HG02970 (cell line): ENCODE measurements at regions not wholly inside any gene's neighbourhood (a gene's known extent, or its start where the extent isn't known, plus 50 kb on each side); places are given as distances from the start of the nearest gene placed in this dataset.
"Not testable (repeated sequence)": the region's sequence is repeated elsewhere in the genome, so short reads cannot be mapped to it uniquely, and the experiment has no call there.

Source experiments
- ATAC-seq: cut with Tn5 transposase; IDR thresholded peaks from one replicate; pipeline ENCODE4 v1.9.1; 2021; ENCODE audit warnings: mild to moderate bottlenecking, moderate library complexity, moderate number of reproducible peaks; ENCODE audit not compliant: unreplicated experiment, low FRiP score

GRCh38 chr2:58377181-58377580, 136.1 kb upstream of the FANCL start:
- ATAC-seq: no peak

DNA sequence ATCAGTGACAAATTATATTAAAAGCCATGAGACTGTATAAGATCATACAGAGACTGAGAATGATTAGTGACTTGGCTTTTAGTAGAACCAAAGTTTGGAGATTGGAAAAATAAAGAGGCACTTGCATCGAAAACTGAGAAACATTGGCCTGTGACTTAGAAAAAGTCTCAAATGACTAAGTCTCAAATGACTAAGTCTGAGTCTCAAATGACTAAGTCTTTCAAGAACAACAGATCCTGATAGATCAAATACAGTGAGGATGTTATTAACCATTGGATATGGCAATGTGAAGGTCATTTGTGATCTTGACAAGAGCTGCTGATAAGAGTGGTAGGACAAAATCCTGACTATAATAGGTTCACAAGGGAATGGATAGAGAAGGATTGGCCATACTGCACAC, 135.5 kb upstream of the FANCL start:
- ATAC-seq: no peak

DNA sequence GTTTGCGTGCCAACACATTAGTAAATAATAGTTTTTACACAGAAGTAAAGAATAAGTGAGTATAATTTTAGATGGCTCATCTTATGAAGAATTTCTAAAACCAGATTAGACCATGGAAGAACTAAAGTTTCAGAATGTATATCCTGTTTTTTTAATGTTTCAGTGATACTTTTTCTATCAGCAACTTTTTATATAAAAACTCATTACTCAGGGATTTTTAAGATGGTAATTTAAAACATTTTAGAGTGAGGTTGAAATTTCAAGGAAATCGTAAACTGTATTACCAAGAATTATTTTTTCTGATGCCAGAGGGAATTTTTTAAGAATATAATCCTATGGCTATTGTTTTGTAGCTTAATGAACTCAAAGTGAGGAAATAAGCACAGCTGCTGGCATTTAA, 128.5 kb upstream of the FANCL start:
- no peak for ATAC-seq

DNA sequence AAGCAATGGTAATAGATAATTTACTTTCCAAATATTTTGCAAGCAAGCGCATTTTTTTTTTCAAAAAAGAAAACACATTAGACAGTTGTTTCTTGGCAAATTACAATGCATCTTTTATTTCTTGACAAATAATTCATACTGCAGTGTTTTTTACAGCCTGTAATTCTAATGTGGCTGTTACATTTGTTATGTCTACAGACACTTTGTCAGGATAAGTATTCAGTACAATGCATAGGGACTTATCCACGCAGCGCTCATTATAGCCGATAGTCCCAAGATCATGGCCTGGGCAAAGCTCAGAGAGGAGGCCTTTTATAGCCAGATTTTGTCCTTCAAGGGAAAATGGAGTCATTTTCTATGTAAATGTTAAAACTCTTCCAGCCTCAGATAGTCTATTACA, 123.0 kb upstream of the FANCL start:
- ATAC-seq: no peak

DNA sequence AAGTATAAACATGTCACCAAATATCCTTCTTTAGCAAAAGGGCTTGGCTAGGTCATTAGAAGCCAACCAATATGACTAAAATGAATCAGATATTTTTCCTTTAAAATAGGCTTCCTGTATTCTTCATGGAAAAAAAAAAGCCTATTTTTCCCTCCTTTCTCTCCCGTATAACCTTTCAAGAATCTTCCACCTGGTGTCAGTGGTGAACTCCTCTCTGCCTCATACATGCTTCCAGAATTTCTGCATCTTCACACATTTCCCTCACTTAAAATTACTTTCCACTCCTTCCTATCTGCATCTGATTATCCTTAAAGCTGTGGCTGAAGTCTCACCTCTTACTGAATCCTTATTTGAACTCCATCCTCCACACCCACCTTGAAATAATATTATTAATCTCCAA, 116.9 kb upstream of the FANCL start:
- no peak for ATAC-seq

DNA sequence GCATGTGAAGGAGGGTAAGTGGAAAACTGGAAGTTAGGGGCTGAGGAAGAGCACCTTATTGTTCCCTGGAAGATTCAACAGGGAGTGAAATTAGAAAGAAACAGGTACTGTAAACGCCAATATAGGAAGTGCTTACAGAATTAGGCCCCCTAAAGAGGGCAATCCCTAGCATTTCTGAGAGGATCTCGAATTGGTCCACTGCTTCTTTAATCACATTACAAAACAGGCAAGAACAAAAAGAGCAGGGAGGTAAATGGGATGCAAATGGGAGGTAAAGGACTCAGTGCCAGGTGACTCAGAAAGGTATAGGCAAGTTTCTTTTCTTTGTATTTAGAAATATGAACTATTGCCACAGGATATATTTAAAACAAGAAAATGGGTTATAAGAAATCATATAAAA, 116.4 kb upstream of the FANCL start:
- ATAC-seq: no peak

DNA sequence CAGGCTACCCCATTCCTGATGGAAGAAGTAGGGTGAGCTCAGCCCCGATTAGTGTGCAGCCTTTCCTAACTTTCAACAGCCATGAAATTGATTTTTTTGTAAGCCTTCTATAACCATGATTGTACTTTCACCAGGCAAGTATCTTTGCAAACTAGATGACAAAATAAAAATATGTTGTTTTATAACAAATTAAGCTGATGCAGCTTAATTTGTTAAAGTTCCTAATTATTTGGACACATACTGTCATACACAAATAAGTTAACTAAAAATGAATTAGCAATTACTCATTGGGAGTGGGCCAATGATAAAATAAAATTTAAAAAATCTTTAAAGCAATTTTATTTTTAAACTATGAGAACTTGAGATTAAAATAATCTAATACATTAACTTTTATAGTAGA, 113.1 kb upstream of the FANCL start:
- ATAC-seq: no peak

GRCh38 chr2:58350484-58350883, 109.4 kb upstream of the FANCL start:
- peak; percentile 51 for ATAC-seq

GRCh38 chr2:58347810-58348209, 106.7 kb upstream of the FANCL start:
- ATAC-seq: no peak

DNA sequence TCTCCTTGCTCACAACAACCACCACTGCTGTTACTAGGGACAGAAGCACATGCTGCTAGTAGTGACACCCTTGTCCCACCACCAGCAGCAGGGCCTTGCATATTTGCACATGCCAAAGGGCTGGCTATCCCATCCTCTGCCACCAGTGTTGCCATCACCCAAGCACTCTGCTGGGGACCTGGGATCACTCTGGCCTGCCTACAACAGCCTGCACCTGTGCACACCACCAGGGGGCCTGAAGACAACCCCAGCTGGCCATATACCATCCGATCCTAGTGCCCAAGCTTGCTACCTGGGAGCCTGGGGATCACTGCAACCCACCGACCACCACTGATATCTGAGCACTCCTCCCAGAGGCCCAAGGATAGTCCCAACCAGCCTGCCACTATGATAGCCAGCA, 99.9 kb upstream of the FANCL start:
- ATAC-seq: no peak

DNA sequence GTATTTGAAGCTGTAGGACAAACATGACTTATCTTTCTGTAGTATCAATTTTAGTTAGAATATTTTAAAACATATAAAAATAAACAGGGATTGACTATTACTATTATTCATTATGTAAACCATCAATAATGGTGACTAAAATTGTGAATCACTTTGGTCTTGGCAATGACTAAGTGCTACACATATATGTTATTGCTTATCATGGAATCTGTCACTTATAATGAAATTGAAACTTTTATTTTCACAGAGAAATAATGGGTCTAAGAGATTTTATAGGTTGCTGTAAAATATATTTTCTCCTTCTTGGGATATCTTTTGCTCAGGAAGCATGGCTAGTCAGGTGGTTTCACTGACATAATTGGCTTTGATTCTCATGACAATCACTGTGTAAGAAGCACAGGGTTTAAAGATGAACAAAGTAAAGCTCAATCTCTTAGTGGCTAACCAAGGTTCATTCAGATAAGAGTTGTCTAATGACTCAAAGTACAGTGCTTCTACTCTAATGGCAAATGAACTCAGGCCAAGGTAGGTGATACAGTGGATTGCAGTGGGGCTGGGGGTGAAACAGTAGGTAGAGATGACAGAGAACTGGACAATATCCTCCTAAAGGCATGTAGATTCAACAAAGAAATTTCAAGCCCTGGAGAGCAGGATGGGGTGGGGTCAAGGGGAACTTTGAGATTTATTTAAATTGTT, 98.6 kb upstream of the FANCL start:
- ATAC-seq: no peak

- no peak for ATAC-seq
Measured at GRCh38 chr2:58336416-58336815, 95.3 kb upstream of the FANCL start.

GRCh38 chr2:58334414-58334813, 93.3 kb upstream of the FANCL start:
- no peak for ATAC-seq

GRCh38 chr2:58325296-58325895, 84.3 kb upstream of the FANCL start:
- not testable (repeated sequence) for ATAC-seq

DNA sequence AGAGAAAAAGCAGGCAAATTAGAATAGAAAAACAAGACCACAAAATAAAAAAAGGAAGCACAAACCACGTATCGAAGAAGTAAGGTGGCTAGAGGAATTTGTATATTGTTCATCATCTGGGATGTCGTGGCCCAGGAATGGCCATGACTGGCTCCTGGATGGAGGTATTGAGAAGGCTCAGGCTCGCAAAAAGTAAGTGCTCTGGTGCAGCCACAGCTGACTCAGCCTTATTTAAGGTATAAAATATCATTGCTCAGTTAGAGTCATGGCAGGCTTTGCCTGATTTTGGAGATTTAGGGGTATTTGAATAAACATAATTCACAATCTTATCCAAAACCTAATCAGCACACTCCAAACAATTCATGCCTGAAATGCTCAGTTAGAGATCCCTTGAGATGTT, 78.4 kb upstream of the FANCL start:
- no peak for ATAC-seq

DNA sequence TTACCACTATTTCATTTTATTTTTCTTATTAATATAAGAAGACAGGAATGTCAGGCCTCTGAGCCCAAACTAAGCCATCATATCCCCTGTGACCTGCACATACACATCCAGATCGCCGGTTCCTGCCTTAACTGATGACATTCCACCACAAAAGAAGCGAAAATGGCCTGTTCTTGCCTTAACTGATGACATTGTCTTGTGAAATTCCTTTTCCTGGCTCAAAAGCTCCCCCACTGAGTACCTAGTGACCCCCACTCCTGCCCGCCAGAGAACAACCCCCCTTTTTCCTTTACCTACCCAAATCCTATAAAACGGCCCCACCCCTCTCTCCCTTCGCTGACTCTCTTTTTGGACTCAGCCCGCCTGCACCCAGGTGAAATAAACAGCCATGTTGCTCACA, 77.8 kb upstream of the FANCL start:
- ATAC-seq: not testable (repeated sequence)

DNA sequence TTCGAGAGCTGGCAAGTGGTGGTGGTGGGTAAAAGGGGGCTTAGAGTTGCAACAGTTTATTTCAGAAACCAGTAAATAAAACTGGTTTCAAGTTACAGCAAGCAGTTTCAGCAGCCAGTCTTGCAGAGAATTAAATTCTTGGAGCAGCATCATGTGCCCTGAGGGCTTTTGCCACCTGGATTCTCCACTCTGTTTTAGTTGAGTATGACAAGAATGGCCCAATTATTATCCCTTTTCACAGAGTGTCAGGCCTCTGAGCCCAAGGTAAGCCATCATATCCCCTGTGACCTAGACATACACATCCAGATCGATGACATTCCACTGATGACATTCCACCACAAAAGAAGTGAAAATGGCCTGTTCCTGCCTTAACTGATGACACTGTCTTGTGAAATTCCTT, 72.8 kb upstream of the FANCL start:
- ATAC-seq: no peak

GRCh38 chr2:58308435-58308834, 67.3 kb upstream of the FANCL start:
- ATAC-seq: no peak

- ATAC-seq: no peak
Measured at GRCh38 chr2:58304843-58305242, 63.7 kb upstream of the FANCL start.

DNA sequence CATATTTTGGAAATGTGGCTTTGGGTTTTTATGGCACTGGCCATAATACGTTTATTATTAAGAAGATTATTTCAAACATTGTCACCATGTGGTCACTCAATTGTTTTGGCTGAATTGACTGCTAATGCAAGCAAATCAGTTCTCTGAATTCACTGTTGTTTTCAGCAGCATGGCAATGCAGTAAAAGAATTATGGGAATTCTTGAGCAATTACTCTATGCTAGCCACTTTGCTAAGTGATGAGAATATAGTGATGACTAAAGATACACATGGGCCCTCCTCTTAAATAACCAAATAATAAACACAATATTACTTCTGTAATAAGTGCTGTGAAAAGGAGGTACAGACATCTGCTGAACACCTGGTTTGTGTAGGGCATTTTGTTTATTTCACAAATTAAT, 58.0 kb upstream of the FANCL start:
- no peak for ATAC-seq

DNA sequence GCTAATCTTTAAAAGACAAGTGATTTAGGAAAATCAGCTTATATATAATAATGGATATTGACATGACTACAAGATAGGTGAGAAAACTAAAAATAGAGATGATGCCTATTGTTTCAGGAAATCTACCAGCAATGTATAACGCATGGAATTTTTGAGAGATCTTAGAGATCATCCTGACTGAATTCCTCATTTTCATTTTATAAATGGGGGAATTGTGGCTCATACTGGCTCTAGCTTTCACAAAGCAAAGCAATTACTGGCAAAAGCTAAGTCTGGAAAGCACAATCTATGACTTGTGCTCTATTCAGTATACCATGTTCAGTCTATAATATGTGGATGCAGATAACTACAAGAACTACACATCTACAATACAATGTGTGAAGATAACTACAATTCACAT, 51.9 kb upstream of the FANCL start:
- no peak for ATAC-seq

GRCh38 chr2:58291726-58292438, 50.8 kb upstream of the FANCL start:
- no peak for ATAC-seq
